ENCODE measurements at regions not wholly inside any gene's neighbourhood (a gene's known extent, or its start where the extent isn't known, plus 50 kb on each side); places are given as distances from the start of the nearest gene placed in this dataset.

GRCh38 chr20:19823216-19823615 lies 65.2 kb downstream of the RIN2 start:
- no peak for ATAC-seq
- no peak for FAIRE-seq
- Histone ChIP-seq H3K4me2 (ENCODE audit: low read depth, low read length) (no peak overlapping the region), H3K9ac (ENCODE audit: insufficient read depth, low read depth, low read length) (no peak overlapping the region), H4K20me1 (ENCODE audit: insufficient read depth, low read length) (no peaks in the 10 kb centered on the region), H3K4me1 (ENCODE audit: insufficient read depth, low read length) (peaks cover 7% of the 10 kb centered on the region; the same call in 1 of the 2 replicates), H3K79me2 (ENCODE audit: insufficient read depth, low read length) (no peaks in the 10 kb centered on the region), H3K4me3 (replicated peaks in 1 of 3; ENCODE audit: insufficient read depth in 1 of 3, low read depth in 2 of 3, low read length in 3 of 3) (no peak overlapping the region), H3K27ac (ENCODE audit: extremely low read length, insufficient read depth, low read length) (no peak overlapping the region), H3K27me3 (ENCODE audit: control insufficient read depth in 1 of 2, insufficient read depth in 2 of 2, low read length in 2 of 2) (no peaks in the 10 kb centered on the region), H3K36me3 (replicated peaks in 1 of 2; ENCODE audit: control insufficient read depth in 1 of 2, insufficient read depth in 2 of 2, low read length in 2 of 2) (no peaks in the 10 kb centered on the region), H2AFZ (ENCODE audit: low read length) (no peak overlapping the region), H3K9me3 (ENCODE audit: low read length) (peaks cover 4% of the 10 kb centered on the region; the same call in 1 of the 2 replicates)
- no peak for DNase-seq (ENCODE audit: low spot score)
- ChIA-PET POLR2A (no interaction called here), CTCF (ENCODE audit: low intra/inter-chr PET ratio, low total read pairs) (no interaction called here)
- 77% methylated on average over 5 of the region's 5 CpGs for WGBS (ENCODE audit: low lambda C conversion rate)
- in situ Hi-C loops (cut with HindIII; ENCODE audit: extremely low pct_ligation_motif_present, low pct_unique_long_range_greater_than_20kb): no loop called here
- TF ChIP-seq ZSCAN9 (CRISPR knock-in tag; IDR thresholded peaks at IDR 0.05; ENCODE audit: borderline replicate concordance): no peak
- TF ChIP-seq CREB1 (IDR thresholded peaks at IDR 0.05): peak; percentile 70
- no peak for TF ChIP-seq CREB1 (CRISPR knock-in tag; IDR thresholded peaks at IDR 0.05)
- no peak for TF ChIP-seq ZNF782 (CRISPR knock-in tag; IDR thresholded peaks at IDR 0.05; ENCODE audit: borderline replicate concordance)
- no peak for TF ChIP-seq EEA1 (CRISPR knock-in tag; IDR thresholded peaks at IDR 0.05; ENCODE audit: borderline replicate concordance)
- TF ChIP-seq, protein P1, sequence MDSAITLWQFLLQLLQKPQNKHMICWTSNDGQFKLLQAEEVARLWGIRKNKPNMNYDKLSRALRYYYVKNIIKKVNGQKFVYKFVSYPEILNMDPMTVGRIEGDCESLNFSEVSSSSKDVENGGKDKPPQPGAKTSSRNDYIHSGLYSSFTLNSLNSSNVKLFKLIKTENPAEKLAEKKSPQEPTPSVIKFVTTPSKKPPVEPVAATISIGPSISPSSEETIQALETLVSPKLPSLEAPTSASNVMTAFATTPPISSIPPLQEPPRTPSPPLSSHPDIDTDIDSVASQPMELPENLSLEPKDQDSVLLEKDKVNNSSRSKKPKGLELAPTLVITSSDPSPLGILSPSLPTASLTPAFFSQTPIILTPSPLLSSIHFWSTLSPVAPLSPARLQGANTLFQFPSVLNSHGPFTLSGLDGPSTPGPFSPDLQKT (CRISPR knock-in tag; IDR thresholded peaks at IDR 0.05; ENCODE audit: borderline replicate concordance): no peak
- TF ChIP-seq ATF7 (IDR thresholded peaks at IDR 0.05): peak; percentile 67; the same call in 1 of the 2 replicates
- no peak for TF ChIP-seq ATF7 (CRISPR knock-in tag; IDR thresholded peaks at IDR 0.05)
- no TSS peak for BruUV-seq (replicated peaks)
- intact Hi-C loops (cut with micrococcal nuclease; ENCODE audit: unreplicated experiment): no loop called here

GRCh38 chr20:19823971-19824370 lies 65.9 kb downstream of the RIN2 start:
- Histone ChIP-seq H3K27ac (ENCODE audit: extremely low read length, insufficient read depth, low read length) (no peak overlapping the region), H3K36me3 (replicated peaks in 1 of 2; ENCODE audit: control insufficient read depth in 1 of 2, insufficient read depth in 2 of 2, low read length in 2 of 2) (no peaks in the 10 kb centered on the region), H3K27me3 (ENCODE audit: control insufficient read depth in 1 of 2, insufficient read depth in 2 of 2, low read length in 2 of 2) (no peaks in the 10 kb centered on the region), H3K79me2 (ENCODE audit: insufficient read depth, low read length) (no peaks in the 10 kb centered on the region), H3K4me3 (replicated peaks in 1 of 3; ENCODE audit: insufficient read depth in 1 of 3, low read depth in 2 of 3, low read length in 3 of 3) (no peak overlapping the region), H3K4me1 (ENCODE audit: insufficient read depth, low read length) (peaks cover 3% of the 10 kb centered on the region; the same call in 1 of the 2 replicates), H3K9ac (ENCODE audit: insufficient read depth, low read depth, low read length) (no peak overlapping the region), H3K4me2 (ENCODE audit: low read depth, low read length) (no peak overlapping the region), H3K9me3 (ENCODE audit: low read length) (peaks cover 3% of the 10 kb centered on the region; the same call in 1 of the 2 replicates), H2AFZ (ENCODE audit: low read length) (no peak overlapping the region), H4K20me1 (ENCODE audit: insufficient read depth, low read length) (no peaks in the 10 kb centered on the region)
- TF ChIP-seq ATF7 (IDR thresholded peaks at IDR 0.05) (peak; percentile 29; the same call in 1 of the 2 replicates), ATF7 (CRISPR knock-in tag; IDR thresholded peaks at IDR 0.05) (no peak)
- TF ChIP-seq, protein P2, sequence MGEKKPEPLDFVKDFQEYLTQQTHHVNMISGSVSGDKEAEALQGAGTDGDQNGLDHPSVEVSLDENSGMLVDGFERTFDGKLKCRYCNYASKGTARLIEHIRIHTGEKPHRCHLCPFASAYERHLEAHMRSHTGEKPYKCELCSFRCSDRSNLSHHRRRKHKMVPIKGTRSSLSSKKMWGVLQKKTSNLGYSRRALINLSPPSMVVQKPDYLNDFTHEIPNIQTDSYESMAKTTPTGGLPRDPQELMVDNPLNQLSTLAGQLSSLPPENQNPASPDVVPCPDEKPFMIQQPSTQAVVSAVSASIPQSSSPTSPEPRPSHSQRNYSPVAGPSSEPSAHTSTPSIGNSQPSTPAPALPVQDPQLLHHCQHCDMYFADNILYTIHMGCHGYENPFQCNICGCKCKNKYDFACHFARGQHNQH (CRISPR knock-in tag; IDR thresholded peaks at IDR 0.05): no peak
- FAIRE-seq (no peak), DNase-seq (ENCODE audit: low spot score) (no peak), ATAC-seq (no peak)
- CTCF ChIA-PET (ENCODE audit: low intra/inter-chr PET ratio, low total read pairs): no interaction called here
- no TSS peak for BruUV-seq (replicated peaks)
- WGBS (ENCODE audit: low lambda C conversion rate): 61% methylated on average over 10 of the region's 10 CpGs
- in situ Hi-C loops (cut with HindIII; ENCODE audit: extremely low pct_ligation_motif_present, low pct_unique_long_range_greater_than_20kb): no loop called here
- POLR2A ChIA-PET: no interaction called here
- intact Hi-C loops (cut with micrococcal nuclease; ENCODE audit: unreplicated experiment): no loop called here

All from HepG2 (cell line).